Thymus (tissue), 11 donors: ENCODE measurements at regions not wholly inside any gene's neighbourhood (a gene's known extent, or its start where the extent isn't known, plus 50 kb on each side); places are given as distances from the start of the nearest gene placed in this dataset.

ENCODE experiments used
- DNase-seq, 9 donors: peaks; one replicate each; pipeline ENCODE4 v3.0.0-alpha.2; 2013; ENCODE audit warnings: low spot score in 9 of 9, low read depth in 6 of 9, missing footprints in 1 of 9
- H3K27ac ChIP-seq, 2 donors: one replicate each; pipeline ENCODE4 v1.5.1; 2013; ENCODE audit warnings: control low read depth in 1 of 2, low read depth in 1 of 2, low read length in 1 of 2, mild to moderate bottlenecking in 1 of 2, moderate library complexity in 1 of 2
- H3K27me3 ChIP-seq, 2 donors: one replicate each; pipeline ENCODE4 v1.5.1; 2013; ENCODE audit warnings: low read length in 1 of 2; ENCODE audit not compliant: control insufficient read depth in 2 of 2, insufficient read depth in 1 of 2
- H3K36me3 ChIP-seq, 2 donors: one replicate each; pipeline ENCODE4 v1.5.1; 2013; ENCODE audit warnings: low read length in 1 of 2, mild to moderate bottlenecking in 1 of 2, moderate library complexity in 1 of 2; ENCODE audit not compliant: control insufficient read depth in 2 of 2, insufficient read depth in 2 of 2
- H3K4me1 ChIP-seq, 2 donors: one replicate each; pipeline ENCODE4 v1.5.1; 2013; ENCODE audit warnings: low read length in 2 of 2; ENCODE audit not compliant: control insufficient read depth in 2 of 2, insufficient read depth in 2 of 2
- H3K4me3 ChIP-seq, 2 donors: one replicate each; pipeline ENCODE4 v1.5.1; 2013; ENCODE audit warnings: low read length in 2 of 2, control low read depth in 1 of 2, mild to moderate bottlenecking in 1 of 2
- H3K9me3 ChIP-seq, 2 donors: one replicate each; pipeline ENCODE4 v1.5.1; 2013; ENCODE audit warnings: low read length in 1 of 2, mild to moderate bottlenecking in 1 of 2; ENCODE audit not compliant: control insufficient read depth in 2 of 2, insufficient read depth in 1 of 2
- WGBS: extraction: QIAGEN DNeasy Blood & Tissue Kit; methylation state at CpG from one replicate; pipeline ENCODE4 v1.1.7; 2013; 5-methylcytosine and 5-hydroxymethylcytosine counted together
- donor health status: healthy.

DNA sequence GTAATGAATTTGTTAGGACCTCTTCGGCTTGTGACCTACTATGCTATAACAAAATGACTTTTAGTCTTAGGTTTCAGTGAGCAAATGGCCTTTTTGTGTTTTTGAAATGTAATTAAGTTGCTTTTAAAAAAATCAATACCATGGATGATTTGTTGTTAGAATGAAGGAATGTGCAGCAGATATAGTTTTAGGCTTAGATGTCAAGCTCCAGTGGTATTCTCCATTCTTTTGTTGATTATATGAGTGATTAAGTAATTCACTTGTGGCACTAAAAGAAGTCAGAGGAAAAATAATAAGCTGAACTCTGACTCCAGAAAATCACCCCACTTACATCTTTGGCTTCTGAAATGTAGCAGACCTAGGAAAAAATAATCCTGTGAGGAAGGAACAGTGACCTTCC, 474.1 kb upstream of the MIS18BP1 start:
- no peak overlapping the region for H3K4me3 ChIP-seq
- no peak overlapping the region for H3K27ac ChIP-seq
- DNase-seq = no peak
- no peaks in the 10 kb centered on the region for H3K9me3 ChIP-seq
- H3K36me3 ChIP-seq = no peaks in the 10 kb centered on the region
- no peaks in the 10 kb centered on the region for H3K27me3 ChIP-seq
- 90% methylated on average over 1 of the region's 1 CpG for WGBS
- no peaks in the 10 kb centered on the region for H3K4me1 ChIP-seq

DNA sequence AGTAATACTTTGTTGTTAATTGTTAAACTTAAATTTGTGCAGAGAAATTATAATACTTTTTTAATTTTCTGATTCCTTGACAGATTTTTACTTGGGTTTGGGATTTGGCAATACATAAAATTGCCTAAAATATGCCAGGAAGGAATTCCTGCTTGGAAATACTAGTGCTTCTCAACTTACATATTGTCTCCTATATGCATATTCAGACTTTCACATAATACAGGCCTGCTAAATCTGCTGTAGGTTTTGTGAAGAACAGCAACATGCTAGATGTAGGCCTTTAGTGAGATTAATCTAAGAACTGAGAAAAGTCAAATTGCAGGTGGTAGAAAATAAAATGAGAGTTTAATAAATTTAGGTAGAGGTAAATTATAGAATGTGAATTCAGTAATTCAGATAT, 468.5 kb upstream of the MIS18BP1 start:
- H3K27ac ChIP-seq = no peak overlapping the region
- H3K27me3 ChIP-seq = no peaks in the 10 kb centered on the region
- no peak overlapping the region for H3K4me3 ChIP-seq
- H3K4me1 ChIP-seq = no peaks in the 10 kb centered on the region
- DNase-seq = no peak
- no peaks in the 10 kb centered on the region for H3K9me3 ChIP-seq
- no peaks in the 10 kb centered on the region for H3K36me3 ChIP-seq

DNA sequence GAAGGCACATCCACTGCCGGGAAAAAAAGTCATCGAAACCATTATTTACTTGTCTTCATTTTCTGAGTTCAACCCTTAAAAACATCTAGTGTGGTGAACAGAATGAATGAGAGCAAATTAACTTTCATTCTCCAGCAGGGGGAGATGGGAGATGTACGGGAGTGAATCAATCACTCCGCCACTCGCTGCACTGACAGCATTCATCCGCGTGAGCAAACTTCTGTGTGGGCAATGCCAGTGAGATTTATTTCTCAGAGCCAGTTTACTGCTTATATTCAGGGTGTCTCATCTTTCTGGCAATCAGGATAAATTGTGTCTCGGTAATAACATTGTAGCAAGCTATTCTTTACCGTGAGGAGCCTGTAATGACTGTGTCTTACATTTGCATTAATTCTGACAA, 463.6 kb upstream of the MIS18BP1 start:
- no peaks in the 10 kb centered on the region for H3K36me3 ChIP-seq
- H3K9me3 ChIP-seq = no peaks in the 10 kb centered on the region
- H3K4me3 ChIP-seq = no peak overlapping the region
- no peak overlapping the region for H3K27ac ChIP-seq
- H3K27me3 ChIP-seq = no peaks in the 10 kb centered on the region
- H3K4me1 ChIP-seq = no peaks in the 10 kb centered on the region
- no peak for DNase-seq
- WGBS = 84% methylated on average over 9 of the region's 9 CpGs

DNA sequence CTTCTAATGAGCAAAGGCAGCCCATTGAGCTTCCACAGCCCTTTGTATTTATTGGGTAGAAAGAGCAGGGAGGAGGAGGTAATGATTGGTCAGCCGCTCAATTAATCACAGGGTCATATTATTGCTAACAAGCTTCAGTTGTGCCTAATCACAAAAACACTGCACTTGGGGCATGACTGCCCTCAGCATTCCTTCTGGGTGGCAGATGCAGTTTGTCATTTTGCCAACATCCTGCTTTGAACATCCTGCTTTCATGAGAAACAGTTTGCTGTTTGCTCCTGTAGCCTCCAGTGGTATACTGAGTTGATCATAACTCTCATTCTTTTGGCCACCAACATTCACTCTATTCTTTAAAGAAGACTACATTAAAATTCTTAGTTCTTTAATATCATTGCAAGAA, 462.9 kb upstream of the MIS18BP1 start:
- Histone ChIP-seq H3K27ac (no peak overlapping the region), H3K4me3 (no peak overlapping the region), H3K27me3 (no peaks in the 10 kb centered on the region), H3K4me1 (no peaks in the 10 kb centered on the region), H3K36me3 (no peaks in the 10 kb centered on the region), H3K9me3 (no peaks in the 10 kb centered on the region)
- DNase-seq = no peak
- 94% methylated on average over 1 of the region's 1 CpG for WGBS

DNA sequence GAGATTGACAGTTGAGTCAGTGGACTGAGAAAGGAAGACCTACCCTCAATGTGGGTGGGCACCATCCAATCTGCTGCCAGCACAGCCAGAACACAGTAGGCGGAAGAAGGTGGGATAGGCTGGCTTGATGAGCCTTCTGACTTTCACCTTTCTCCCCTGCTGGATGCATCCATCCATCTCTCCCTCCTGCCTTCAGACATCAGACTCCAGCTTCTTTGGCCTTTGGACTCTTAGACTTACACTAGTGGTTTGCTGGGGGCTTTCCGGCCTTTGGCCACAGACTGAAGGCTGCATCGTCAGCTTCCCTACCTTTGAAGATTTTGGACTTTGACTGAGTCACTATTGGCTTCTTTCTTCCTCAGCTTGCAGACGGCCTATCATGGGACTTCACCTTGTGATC, 456.5 kb upstream of the MIS18BP1 start:
- 97% methylated on average over 4 of the region's 4 CpGs for WGBS
- Histone ChIP-seq H3K4me1 (no peaks in the 10 kb centered on the region), H3K27ac (no peak overlapping the region), H3K27me3 (no peaks in the 10 kb centered on the region), H3K36me3 (no peaks in the 10 kb centered on the region), H3K4me3 (no peak overlapping the region), H3K9me3 (no peaks in the 10 kb centered on the region)
- DNase-seq = no peak

DNA sequence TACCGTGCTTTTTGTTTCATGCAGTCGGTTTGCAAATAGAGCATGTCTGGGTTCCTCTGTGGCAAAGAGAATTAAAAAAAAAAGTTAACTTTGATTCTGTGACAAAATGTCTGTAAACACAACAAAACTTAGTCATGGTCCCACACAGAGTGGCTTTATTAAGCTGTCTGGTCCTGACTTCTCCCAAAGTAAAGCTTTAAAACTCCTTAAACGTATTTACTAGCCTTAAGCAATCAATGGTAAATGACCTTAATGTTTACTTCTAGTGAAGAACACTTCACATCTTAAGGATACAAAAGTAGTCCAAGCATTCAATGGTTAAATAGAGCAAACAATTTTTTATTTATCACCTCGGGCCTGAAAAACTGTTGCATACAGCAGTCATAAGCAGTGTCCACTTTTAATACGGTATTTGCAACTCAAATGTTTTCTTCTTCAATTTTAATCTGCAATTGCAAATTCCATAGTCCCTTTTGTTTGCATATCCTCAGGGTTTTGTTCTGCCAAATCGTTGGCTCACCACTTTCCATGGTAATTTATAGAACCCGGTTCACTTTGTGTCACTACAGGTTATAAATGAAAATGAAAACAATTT, 453.0 kb upstream of the MIS18BP1 start:
- no peak overlapping the region for H3K4me3 ChIP-seq
- H3K36me3 ChIP-seq = no peaks in the 10 kb centered on the region
- no peaks in the 10 kb centered on the region for H3K4me1 ChIP-seq
- 82% methylated on average over 7 of the region's 7 CpGs for WGBS
- H3K27ac ChIP-seq = no peak overlapping the region
- no peaks in the 10 kb centered on the region for H3K27me3 ChIP-seq
- DNase-seq = no peak
- no peaks in the 10 kb centered on the region for H3K9me3 ChIP-seq

DNA sequence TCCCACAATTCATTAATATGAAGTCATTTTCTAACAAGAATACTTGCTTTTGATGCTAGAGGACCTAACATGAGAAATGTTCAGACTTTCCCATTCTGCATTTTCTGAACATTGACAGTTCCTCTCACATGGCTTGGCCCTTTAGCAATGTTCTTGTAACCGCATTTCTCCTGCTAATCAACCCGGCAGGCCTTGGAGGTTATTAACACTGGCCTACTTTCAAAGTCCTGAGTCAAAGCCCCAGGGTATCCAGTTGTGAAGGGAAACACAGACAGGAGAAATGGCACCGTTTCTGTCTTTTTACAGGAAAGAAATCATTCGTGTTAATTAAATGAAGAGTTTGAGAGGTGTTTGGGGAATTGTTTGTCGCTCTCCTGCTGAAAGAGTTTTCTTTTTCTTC, 446.5 kb upstream of the MIS18BP1 start:
- Histone ChIP-seq H3K27ac (no peak overlapping the region), H3K9me3 (no peaks in the 10 kb centered on the region), H3K4me1 (no peaks in the 10 kb centered on the region), H3K27me3 (no peaks in the 10 kb centered on the region), H3K36me3 (no peaks in the 10 kb centered on the region), H3K4me3 (no peak overlapping the region)
- 89% methylated on average over 5 of the region's 5 CpGs for WGBS
- DNase-seq = no peak

DNA sequence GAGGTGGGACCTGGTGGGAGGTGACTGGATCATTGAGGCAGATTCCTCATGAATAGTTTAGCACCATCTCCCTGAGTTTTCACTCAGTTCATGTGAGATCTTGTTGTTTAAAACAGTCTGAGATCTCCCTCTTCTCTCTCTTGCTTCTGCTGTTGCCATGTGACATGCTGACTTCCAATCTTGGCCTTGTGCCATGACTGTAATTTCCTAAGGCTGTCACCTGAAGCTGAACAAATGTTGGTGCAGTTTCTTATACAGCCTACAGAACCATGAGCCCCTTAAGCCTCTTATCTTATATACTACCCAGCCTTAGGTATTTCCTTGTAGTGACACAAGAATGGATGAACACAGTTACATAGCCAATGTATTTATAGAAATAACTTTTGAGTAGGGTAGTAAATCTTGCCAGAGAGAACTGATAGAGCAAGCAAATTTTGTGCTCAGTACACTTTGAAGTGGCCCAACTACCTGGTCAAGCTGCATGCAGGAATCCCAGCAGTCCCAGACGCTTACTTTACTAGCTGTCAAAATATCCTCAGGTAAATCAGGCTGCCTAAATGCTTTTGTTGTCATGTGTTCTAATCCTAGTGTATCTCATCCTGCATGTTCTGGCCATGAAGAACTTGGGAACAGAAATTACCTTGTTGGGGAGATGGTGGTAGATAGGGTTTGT, 445.6 kb upstream of the MIS18BP1 start:
- 54% methylated on average over 1 of the region's 1 CpG for WGBS
- no peaks in the 10 kb centered on the region for H3K27me3 ChIP-seq
- H3K4me1 ChIP-seq = no peaks in the 10 kb centered on the region
- no peaks in the 10 kb centered on the region for H3K36me3 ChIP-seq
- peak in 1 of 9 donors; percentile 0 for DNase-seq
- no peak overlapping the region for H3K4me3 ChIP-seq
- no peak overlapping the region for H3K27ac ChIP-seq
- H3K9me3 ChIP-seq = no peaks in the 10 kb centered on the region

DNA sequence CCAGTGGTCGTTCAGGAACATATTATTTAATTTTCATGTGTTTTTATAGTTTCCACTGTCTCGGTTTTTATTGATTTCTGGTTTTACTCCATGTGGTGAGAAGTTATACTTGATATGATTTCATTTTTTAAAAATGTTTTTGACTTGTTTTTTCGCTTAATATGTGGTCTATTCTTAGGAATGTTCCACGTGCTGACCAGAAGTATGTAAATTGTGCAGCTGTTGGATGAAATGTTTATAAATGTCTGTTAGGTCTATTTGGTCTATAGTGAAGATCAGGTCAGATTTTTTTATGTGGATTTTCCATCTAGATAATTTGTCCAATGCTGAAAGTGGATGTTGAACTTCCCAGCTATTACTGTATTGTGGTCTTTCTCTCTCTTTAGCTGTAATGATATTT, 433.8 kb upstream of the MIS18BP1 start:
- no peak overlapping the region for H3K27ac ChIP-seq
- no peak for DNase-seq
- no peak overlapping the region for H3K4me3 ChIP-seq
- no peaks in the 10 kb centered on the region for H3K36me3 ChIP-seq
- H3K9me3 ChIP-seq = peaks cover 0 to 4% of the 10 kb centered on the region in 2 donors
- no peaks in the 10 kb centered on the region for H3K4me1 ChIP-seq
- WGBS = 82% methylated on average over 4 of the region's 4 CpGs
- no peaks in the 10 kb centered on the region for H3K27me3 ChIP-seq
